GM12878 (cell line): ENCODE measurements at regions not wholly inside any gene's neighbourhood (a gene's known extent, or its start where the extent isn't known, plus 50 kb on each side); places are given as distances from the start of the nearest gene placed in this dataset.

Experiments used
- ATAC-seq: fragments of 200-7000 bp; cut with Tn5 transposase; 3 replicates; pipeline ENCODE4 v1.9.1; 2020; ENCODE audit warnings: mild to moderate bottlenecking, moderate library complexity
- BruUV-seq: library from RNA; stranded (reverse); fragments of 400-500 nt; replicated peaks from 2 replicates; lab custom pipeline; 2021; lab: Mats Ljungman, UMichigan
- CTCF ChIA-PET: fragments of 300-600 bp; sonication (Branson Sonifier 250); formaldehyde crosslinking; extraction: SDS; loops from one replicate; lab custom pipeline; 2021; ENCODE audit warnings: inconsistent platforms; lab: Yijun Ruan, JAX
- POLR2A ChIA-PET: fragments of 350-600 bp; formaldehyde crosslinking; extraction: SDS; loops from one replicate; lab custom pipeline; 2021; ENCODE audit warnings: inconsistent platforms; lab: Charles Lee
- RAD21 ChIA-PET: fragments of 300-600 bp; sonication (Branson Sonifier 250); formaldehyde crosslinking; loops from one replicate; lab custom pipeline; 2023; ENCODE audit warnings: antibody characterized with exemption; ENCODE audit not compliant: unreplicated experiment; lab: Charles Lee
- SMC1A ChIA-PET: fragments of 300-600 bp; sonication (Branson Sonifier 250); formaldehyde crosslinking; loops from one replicate; lab custom pipeline; 2023; ENCODE audit not compliant: unreplicated experiment, uncharacterized antibody; lab: Charles Lee
- DNase-seq: peaks from one replicate; pipeline ENCODE4 v3.0.0-alpha.2; 2011; ENCODE audit warnings: low read depth, low spot score
- FAIRE-seq: peaks from 3 replicates; lab custom pipeline; 2011; peaks lifted over from hg19 to GRCh38; lab: Jason Lieb, UNC
- H2AFZ ChIP-seq: 2 replicates; pipeline ENCODE4 v1.6.0; 2011; ENCODE audit warnings: low read depth, low read length, control low read depth; ENCODE audit not compliant: control insufficient read depth
- H3K27ac ChIP-seq: 2 replicates; pipeline ENCODE4 v1.5.1; 2011; ENCODE audit warnings: control low read depth; ENCODE audit not compliant: control insufficient read depth, insufficient read depth
- H3K27me3 ChIP-seq, 2 experiments: replicated peaks in 1 of 2; 2 replicates each; pipeline versions ENCODE4 v1.6.0 to v1.6.1; 2011; ENCODE audit warnings: low read length in 1 of 2; ENCODE audit not compliant: control insufficient read depth in 2 of 2, insufficient read depth in 2 of 2
- H3K36me3 ChIP-seq, 2 experiments: 2 replicates each; pipeline ENCODE4 v1.5.1; 2011; ENCODE audit warnings: low read length in 1 of 2; ENCODE audit not compliant: control insufficient read depth in 2 of 2, insufficient read depth in 2 of 2
- H3K4me1 ChIP-seq: 2 replicates; pipeline ENCODE4 v1.6.1; 2011; ENCODE audit warnings: mild to moderate bottlenecking, low read length, moderate library complexity, mixed read lengths; ENCODE audit not compliant: control insufficient read depth, insufficient read depth
- H3K4me2 ChIP-seq: 2 replicates; pipeline ENCODE4 v1.6.0; 2011; ENCODE audit warnings: control low read depth; ENCODE audit not compliant: control insufficient read depth, insufficient read depth
- H3K4me3 ChIP-seq: fragments of 200-600 bp; sonication (generic); 2 replicates; pipeline ENCODE4 v1.5.1; 2016
- H3K79me2 ChIP-seq: 2 replicates; pipeline ENCODE4 v1.6.0; 2011; ENCODE audit warnings: low read length; ENCODE audit not compliant: control insufficient read depth, insufficient read depth
- H3K9ac ChIP-seq: 2 replicates; pipeline ENCODE4 v1.8.0; 2011; ENCODE audit warnings: low read length, control low read depth, mixed read lengths; ENCODE audit not compliant: control insufficient read depth, insufficient read depth
- H3K9me3 ChIP-seq: replicated peaks from 3 replicates; pipeline ENCODE4 v1.5.1; 2011; ENCODE audit warnings: mild to moderate bottlenecking, low read length; ENCODE audit not compliant: control insufficient read depth, insufficient read depth
- H4K20me1 ChIP-seq: 2 replicates; pipeline ENCODE4 v1.6.0; 2011; ENCODE audit not compliant: control insufficient read depth, insufficient read depth
- CHD1 ChIP-seq: IDR thresholded peaks from 2 replicates; pipeline ENCODE4 v1.6.1; 2012; ENCODE audit warnings: low read depth, low read length, improper control_type of control experiment
- CHD4 ChIP-seq: fragments of 200-600 bp; sonication (generic); IDR thresholded peaks from 2 replicates; pipeline ENCODE4 v1.6.1; 2016; ENCODE audit warnings: mild to moderate bottlenecking
- CREB1 ChIP-seq: IDR thresholded peaks from 2 replicates; pipeline ENCODE4 v1.6.1; 2012; ENCODE audit warnings: low read depth, mild to moderate bottlenecking, inconsistent platforms
- E2F4 ChIP-seq: IDR thresholded peaks from 2 replicates; pipeline ENCODE4 v1.6.1; 2012; ENCODE audit warnings: low read depth, low read length, improper control_type of control experiment
- IRF3 ChIP-seq: fragments of 450-650 bp; IDR thresholded peaks from 2 replicates; pipeline ENCODE4 v1.6.1; 2014; ENCODE audit warnings: mild to moderate bottlenecking
- KDM1A ChIP-seq: fragments of 200-600 bp; sonication (generic); IDR thresholded peaks from 2 replicates; pipeline ENCODE4 v1.6.1; 2016; ENCODE audit warnings: borderline replicate concordance
- MYB ChIP-seq: fragments of 150-350 bp; IDR thresholded peaks from 2 replicates; pipeline ENCODE4 v1.6.1; 2014; ENCODE audit warnings: mild to moderate bottlenecking, low read depth, low read length, borderline replicate concordance
- SIN3A ChIP-seq: IDR thresholded peaks from 2 replicates; pipeline ENCODE4 v1.6.1; 2012; ENCODE audit warnings: low read depth, low read length, improper control_type of control experiment
- SUZ12 ChIP-seq: fragments of 200-600 bp; sonication (generic); IDR thresholded peaks from one replicate; pipeline ENCODE4 v1.6.1; 2018; ENCODE audit warnings: antibody characterized with exemption, mild to moderate bottlenecking; ENCODE audit not compliant: unreplicated experiment
- ZBTB4 ChIP-seq: fragments of 450-650 bp; formaldehyde crosslinking; IDR thresholded peaks from 2 replicates; pipeline ENCODE4 v1.4.0; 2022; ENCODE audit warnings: mild to moderate bottlenecking, moderate library complexity
- ZNF217 ChIP-seq: fragments of 450-650 bp; IDR thresholded peaks from 2 replicates; pipeline ENCODE4 v1.6.1; 2017; ENCODE audit warnings: antibody characterized with exemption, mild to moderate bottlenecking
- ZNF24 ChIP-seq: fragments of 450-650 bp; IDR thresholded peaks from 2 replicates; pipeline ENCODE4 v1.6.1; 2017; ENCODE audit warnings: antibody characterized with exemption, mild to moderate bottlenecking
- WGBS: methylation state at CpG from one replicate; pipeline ENCODE4 v1.1.6; 2016; ENCODE audit warnings: low lambda C conversion rate; ENCODE audit not compliant: insufficient replicate concordance, insufficient coverage; ENCODE audit errors: missing lambda C conversion rate; 5-methylcytosine and 5-hydroxymethylcytosine counted together
- in situ Hi-C: fragments of 300-500 bp; cut with MboI; formaldehyde crosslinking; loops from 9 replicates; pipeline ENCODE4 v1.14.3; 2018; ENCODE audit warnings: mixed read lengths
- intact Hi-C: fragments of 100-400 bp; cut with micrococcal nuclease; formaldehyde crosslinking; loops from one replicate; pipeline ENCODE4 v1.14.2; 2022; ENCODE audit not compliant: unreplicated experiment
- TF ChIP-seq, protein P1 (sequence below): IDR thresholded peaks from 2 replicates; pipeline ENCODE4 v1.6.1; 2012; ENCODE audit warnings: low read depth, low read length, improper control_type of control experiment
- TF ChIP-seq, protein P2 (sequence below): fragments of 450-650 bp; IDR thresholded peaks from 2 replicates; pipeline ENCODE4 v1.6.1; 2016; ENCODE audit warnings: mild to moderate bottlenecking

DNA sequence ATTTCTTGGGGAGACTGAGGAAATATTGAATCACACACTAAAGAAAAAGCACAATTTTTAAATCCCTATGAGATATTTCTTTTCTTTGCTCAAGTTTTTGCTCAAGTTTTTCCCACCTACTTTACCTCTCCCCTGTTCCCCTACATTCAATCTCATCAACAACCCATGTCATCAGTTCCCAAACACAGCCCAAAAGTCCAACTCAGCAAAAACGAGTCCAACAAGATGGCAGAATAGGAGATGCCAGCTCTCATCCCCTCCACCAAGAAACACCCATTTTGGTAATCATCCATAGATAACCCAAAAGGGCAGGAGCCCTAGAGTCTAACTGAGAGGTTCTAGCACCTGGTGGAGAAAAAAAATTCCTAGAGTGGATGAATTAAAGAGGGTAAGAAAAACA, 152.5 kb upstream of the GHITM start (continued):
- TF ChIP-seq CHD4: no peak
- TF ChIP-seq, protein P1, sequence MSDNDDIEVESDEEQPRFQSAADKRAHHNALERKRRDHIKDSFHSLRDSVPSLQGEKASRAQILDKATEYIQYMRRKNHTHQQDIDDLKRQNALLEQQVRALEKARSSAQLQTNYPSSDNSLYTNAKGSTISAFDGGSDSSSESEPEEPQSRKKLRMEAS: no peak

DNA sequence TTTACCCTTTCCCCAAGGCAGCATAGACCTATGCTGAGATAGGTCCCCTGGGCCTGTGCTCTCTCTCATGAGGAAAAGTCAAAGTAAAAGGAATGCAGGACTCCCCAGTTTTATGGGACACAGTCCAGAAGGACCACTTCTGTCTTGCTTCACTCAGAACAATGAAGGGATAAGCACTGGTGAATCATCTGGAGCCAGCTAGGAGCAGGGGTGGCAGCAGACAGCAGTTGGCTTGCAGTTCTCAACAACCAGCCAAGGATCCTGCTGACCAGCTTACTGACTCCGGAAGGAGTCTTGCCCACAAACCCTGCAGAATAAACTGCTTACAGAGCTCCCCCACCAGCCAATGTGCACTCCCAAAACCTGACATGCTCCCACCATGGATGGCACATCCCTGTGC, 152.1 kb upstream of the GHITM start:
- BruUV-seq: no TSS peak
- Histone ChIP-seq H3K27ac (no peak overlapping the region), H2AFZ (no peak overlapping the region), H3K79me2 (no peaks in the 10 kb centered on the region), H3K27me3 (no peaks in the 10 kb centered on the region), H3K4me1 (peaks cover 31% of the 10 kb centered on the region), H3K9ac (no peak overlapping the region), H3K4me3 (no peak overlapping the region), H3K36me3 (no peaks in the 10 kb centered on the region), H4K20me1 (no peaks in the 10 kb centered on the region), H3K4me2 (no peak overlapping the region), H3K9me3 (peaks cover 5% of the 10 kb centered on the region; the same call in 2 of the 3 replicates)
- CTCF ChIA-PET: interaction anchor here (1.1 kb wide), 1 partner anchor 9 kb away, joined by 3 read pairs; no protein-coding TSS in a partner anchor
- POLR2A ChIA-PET: interaction anchor here (0.5 kb wide), 1 partner anchor 589 kb away, joined by 3 read pairs; no protein-coding TSS in a partner anchor
- DNase-seq: no peak
- intact Hi-C loops (no loop called here), in situ Hi-C loops (no loop called here)
- SMC1A ChIA-PET: interaction anchor here (1.2 kb wide), 1 partner anchor 27 kb away, joined by 3 read pairs; no protein-coding TSS in a partner anchor
- RAD21 ChIA-PET: no interaction called here
- WGBS: 93% methylated on average over 1 of the region's 1 CpG
- ATAC-seq: no peak
- FAIRE-seq: no peak
- TF ChIP-seq MYB: no peak
- TF ChIP-seq ZBTB4 (CRISPR knock-in tag): no peak
- TF ChIP-seq ZNF217: no peak
- TF ChIP-seq SIN3A: no peak
- TF ChIP-seq CREB1: no peak
- no peak for TF ChIP-seq ZNF24
- TF ChIP-seq CHD1: no peak
- TF ChIP-seq, protein P2, sequence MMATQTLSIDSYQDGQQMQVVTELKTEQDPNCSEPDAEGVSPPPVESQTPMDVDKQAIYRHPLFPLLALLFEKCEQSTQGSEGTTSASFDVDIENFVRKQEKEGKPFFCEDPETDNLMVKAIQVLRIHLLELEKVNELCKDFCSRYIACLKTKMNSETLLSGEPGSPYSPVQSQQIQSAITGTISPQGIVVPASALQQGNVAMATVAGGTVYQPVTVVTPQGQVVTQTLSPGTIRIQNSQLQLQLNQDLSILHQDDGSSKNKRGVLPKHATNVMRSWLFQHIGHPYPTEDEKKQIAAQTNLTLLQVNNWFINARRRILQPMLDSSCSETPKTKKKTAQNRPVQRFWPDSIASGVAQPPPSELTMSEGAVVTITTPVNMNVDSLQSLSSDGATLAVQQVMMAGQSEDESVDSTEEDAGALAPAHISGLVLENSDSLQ: no peak
- TF ChIP-seq IRF3: no peak
- TF ChIP-seq E2F4: no peak
- TF ChIP-seq SUZ12: no peak
- no peak for TF ChIP-seq KDM1A
